Panc1 (cell line): ENCODE measurements at regions not wholly inside any gene's neighbourhood (a gene's known extent, or its start where the extent isn't known, plus 50 kb on each side); places are given as distances from the start of the nearest gene placed in this dataset.
"Not testable (repeated sequence)": the region's sequence is repeated elsewhere in the genome, so short reads cannot be mapped to it uniquely, and the experiment has no call there.

Experiments
- ATAC-seq: fragments of 200-7000 bp; cut with Tn5 transposase; 2 replicates; pipeline ENCODE4 v1.9.1; 2020; ENCODE audit warnings: mild to moderate bottlenecking, moderate library complexity
- BruUV-seq: library from RNA; stranded (reverse); fragments of 400-500 nt; replicated peaks from 2 replicates; lab custom pipeline; 2021; lab: Mats Ljungman, UMichigan
- CTCF ChIA-PET: fragments of 300-600 bp; sonication (Branson Sonifier 250); formaldehyde crosslinking; loops from one replicate; lab custom pipeline; 2022; ENCODE audit warnings: antibody characterized with exemption; lab: Charles Lee
- POLR2A ChIA-PET: fragments of 300-600 bp; sonication (Branson Sonifier 250); formaldehyde crosslinking; loops from one replicate; lab custom pipeline; 2022; ENCODE audit warnings: antibody characterized with exemption; lab: Charles Lee
- DNase-seq: peaks from one replicate; pipeline ENCODE4 v3.0.0-alpha.2; 2010; ENCODE audit warnings: low read depth, low spot score
- H3K27ac ChIP-seq: 2 replicates; pipeline ENCODE4 v1.5.1; 2011; ENCODE audit warnings: mild to moderate bottlenecking, low read length, inconsistent platforms
- H3K27me3 ChIP-seq: fragments of 200-500 bp; sonication (Bioruptor generic); 2 replicates; pipeline ENCODE4 v1.6.0; 2014; ENCODE audit warnings: low read length, inconsistent platforms; ENCODE audit not compliant: control insufficient read depth, insufficient read depth
- H3K36me3 ChIP-seq: fragments of 200-500 bp; sonication (Bioruptor generic); 2 replicates; pipeline ENCODE4 v1.5.1; 2014; ENCODE audit warnings: inconsistent platforms, mild to moderate bottlenecking, low read length, moderate library complexity; ENCODE audit not compliant: control insufficient read depth, insufficient read depth
- H3K4me1 ChIP-seq: 2 replicates; pipeline ENCODE4 v1.5.1; 2011; ENCODE audit warnings: inconsistent platforms, mild to moderate bottlenecking, low read length, moderate library complexity; ENCODE audit not compliant: control insufficient read depth, insufficient read depth
- H3K4me3 ChIP-seq, 2 experiments: 2 replicates each; pipeline ENCODE4 v1.5.1; 2011 to 2012; ENCODE audit warnings: low read depth in 2 of 2, low read length in 2 of 2, mild to moderate bottlenecking in 2 of 2, inconsistent platforms in 1 of 2, moderate library complexity in 1 of 2
- H3K9me3 ChIP-seq: fragments of 200-500 bp; sonication (Bioruptor generic); 2 replicates; pipeline ENCODE4 v1.5.1; 2014; ENCODE audit warnings: low read depth, mild to moderate bottlenecking, inconsistent platforms, low read length, moderate library complexity; ENCODE audit not compliant: control insufficient read depth, insufficient read depth
- in situ Hi-C: cut with HindIII; loops from 2 replicates; pipeline ENCODE4 v1.10.0; 2016; ENCODE audit warnings: low sequenced_read_pairs, low pct_unique_long_range_greater_than_20kb
- intact Hi-C: fragments of 100-400 bp; cut with micrococcal nuclease; formaldehyde crosslinking; loops from one replicate; pipeline ENCODE4 v1.10.0; 2022; ENCODE audit not compliant: unreplicated experiment
- TF ChIP-seq, protein P1 (sequence below): fragments of 450-650 bp; IDR thresholded peaks from 2 replicates; pipeline ENCODE4 v1.5.1; 2017; ENCODE audit warnings: mild to moderate bottlenecking

DNA sequence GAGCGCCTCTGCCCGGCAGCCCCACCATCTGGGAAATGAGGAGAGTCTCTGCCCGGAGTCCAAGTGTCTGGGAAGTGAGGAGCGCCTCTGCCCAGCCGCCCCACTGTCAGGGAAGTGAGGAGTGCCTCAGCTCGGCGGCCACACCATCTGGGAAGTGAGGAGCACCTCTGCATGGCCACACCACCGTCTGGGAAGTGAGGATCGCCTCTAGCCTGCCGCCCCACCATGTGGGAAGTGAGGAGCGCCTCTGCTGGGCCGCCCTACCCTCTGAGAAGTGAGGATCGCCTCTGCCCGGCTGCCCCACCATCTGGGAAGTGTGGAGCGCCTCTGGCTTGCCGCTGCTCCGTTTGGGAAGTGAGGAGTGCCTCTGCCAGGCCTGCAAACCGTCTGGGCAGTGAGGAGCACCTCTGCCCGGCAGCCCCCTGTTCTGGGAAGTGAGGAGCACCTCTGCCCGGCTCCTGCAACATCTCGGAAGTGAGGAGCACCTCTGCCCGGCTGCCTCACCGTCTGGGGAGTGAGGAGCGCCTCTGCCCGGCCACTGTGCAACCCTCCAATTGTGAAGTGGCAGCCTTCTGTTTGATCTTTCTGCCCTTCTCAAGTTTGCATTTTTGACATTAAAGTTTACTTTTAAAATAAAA lies 60.8 kb upstream of the CEACAM21 start:
- intact Hi-C loops: no loop called here
- no peaks in the 10 kb centered on the region for H3K36me3 ChIP-seq
- H3K9me3 ChIP-seq: no peaks in the 10 kb centered on the region
- POLR2A ChIA-PET: no interaction called here
- DNase-seq: no peak
- H3K4me1 ChIP-seq: no peaks in the 10 kb centered on the region
- no TSS peak for BruUV-seq
- CTCF ChIA-PET: no interaction called here
- in situ Hi-C loops: no loop called here
- peaks cover 27% of the 10 kb centered on the region for H3K27me3 ChIP-seq
- no peak overlapping the region for H3K27ac ChIP-seq
- no peak overlapping the region for H3K4me3 ChIP-seq
- TF ChIP-seq, protein P1, sequence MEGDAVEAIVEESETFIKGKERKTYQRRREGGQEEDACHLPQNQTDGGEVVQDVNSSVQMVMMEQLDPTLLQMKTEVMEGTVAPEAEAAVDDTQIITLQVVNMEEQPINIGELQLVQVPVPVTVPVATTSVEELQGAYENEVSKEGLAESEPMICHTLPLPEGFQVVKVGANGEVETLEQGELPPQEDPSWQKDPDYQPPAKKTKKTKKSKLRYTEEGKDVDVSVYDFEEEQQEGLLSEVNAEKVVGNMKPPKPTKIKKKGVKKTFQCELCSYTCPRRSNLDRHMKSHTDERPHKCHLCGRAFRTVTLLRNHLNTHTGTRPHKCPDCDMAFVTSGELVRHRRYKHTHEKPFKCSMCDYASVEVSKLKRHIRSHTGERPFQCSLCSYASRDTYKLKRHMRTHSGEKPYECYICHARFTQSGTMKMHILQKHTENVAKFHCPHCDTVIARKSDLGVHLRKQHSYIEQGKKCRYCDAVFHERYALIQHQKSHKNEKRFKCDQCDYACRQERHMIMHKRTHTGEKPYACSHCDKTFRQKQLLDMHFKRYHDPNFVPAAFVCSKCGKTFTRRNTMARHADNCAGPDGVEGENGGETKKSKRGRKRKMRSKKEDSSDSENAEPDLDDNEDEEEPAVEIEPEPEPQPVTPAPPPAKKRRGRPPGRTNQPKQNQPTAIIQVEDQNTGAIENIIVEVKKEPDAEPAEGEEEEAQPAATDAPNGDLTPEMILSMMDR: no peak
- no peak for ATAC-seq

DNA sequence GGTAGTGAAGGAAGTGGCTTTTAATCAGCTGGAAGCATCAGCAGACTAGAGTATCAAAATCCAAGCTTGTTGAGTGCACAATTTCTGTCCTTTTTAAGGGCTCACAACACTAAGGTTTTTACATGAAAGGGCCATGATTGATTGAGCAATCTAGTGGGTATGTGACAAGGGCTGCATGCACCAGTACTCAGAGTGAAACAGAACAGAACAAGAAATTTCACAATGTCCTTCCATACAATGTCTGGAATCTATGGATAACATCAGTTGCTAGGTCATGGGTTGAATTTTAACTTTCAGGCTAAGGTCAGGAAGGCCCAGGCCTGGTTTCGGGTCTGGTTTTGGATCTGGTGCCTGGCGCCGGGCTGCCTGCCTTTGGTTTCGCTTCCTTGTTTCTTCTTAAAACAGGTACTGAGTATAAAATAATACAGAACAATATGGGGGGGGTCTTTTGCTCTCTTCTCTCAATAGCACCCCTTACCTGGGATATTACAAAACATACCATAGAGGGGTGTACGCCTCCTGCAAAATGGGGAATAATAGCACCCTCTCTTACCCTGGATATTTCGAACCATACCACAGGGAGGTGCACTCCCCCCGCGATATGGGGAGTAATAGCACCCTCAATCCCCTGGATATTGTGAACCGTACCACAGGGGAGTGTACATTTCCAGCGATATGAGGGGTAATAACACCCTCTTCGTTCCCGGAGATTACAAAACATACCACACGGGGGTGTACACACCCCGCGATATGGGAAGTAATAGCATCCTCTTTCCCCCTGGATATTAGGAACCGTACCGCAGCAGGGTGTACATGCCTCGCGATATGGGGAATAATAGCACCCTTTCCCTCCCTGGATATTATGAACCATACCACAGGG lies 59.4 kb upstream of the CEACAM21 start:
- BruUV-seq, H3K4me3 ChIP-seq, H3K36me3 ChIP-seq, H3K27ac ChIP-seq, CTCF ChIA-PET, in situ Hi-C loops, H3K4me1 ChIP-seq, intact Hi-C loops, POLR2A ChIA-PET, DNase-seq, ATAC-seq, H3K9me3 ChIP-seq: not testable (repeated sequence)
- peaks cover 28% of the 10 kb centered on the region for H3K27me3 ChIP-seq
- TF ChIP-seq, protein P1: peak; percentile 29

DNA sequence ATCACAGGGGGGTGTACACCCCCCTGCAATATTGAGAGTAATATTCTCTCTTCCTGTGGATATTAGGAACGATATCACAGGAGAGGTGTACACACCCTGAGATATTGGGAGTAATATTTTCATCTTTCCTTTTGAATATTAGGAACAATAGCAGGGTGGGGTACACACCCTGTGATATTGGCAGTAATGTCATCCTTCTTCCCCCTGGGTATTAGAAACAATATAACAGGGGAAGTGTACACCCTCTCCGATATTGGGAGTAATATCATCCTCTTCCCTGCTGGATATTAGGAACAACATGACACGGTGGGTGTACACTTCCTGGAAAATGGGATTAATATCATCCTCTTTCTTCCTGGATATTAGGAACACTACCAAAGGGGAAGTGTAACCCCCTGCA lies 57.8 kb upstream of the CEACAM21 start:
- in situ Hi-C loops (no loop called here), intact Hi-C loops (no loop called here)
- no peak overlapping the region for H3K27ac ChIP-seq
- peaks cover 28% of the 10 kb centered on the region for H3K27me3 ChIP-seq
- no peak overlapping the region for H3K4me3 ChIP-seq
- no TSS peak for BruUV-seq
- H3K36me3 ChIP-seq: no peaks in the 10 kb centered on the region
- no peaks in the 10 kb centered on the region for H3K9me3 ChIP-seq
- POLR2A ChIA-PET: no interaction called here
- no peaks in the 10 kb centered on the region for H3K4me1 ChIP-seq
- ATAC-seq (no peak), DNase-seq (no peak)
- CTCF ChIA-PET: no interaction called here
- TF ChIP-seq, protein P1: no peak

DNA sequence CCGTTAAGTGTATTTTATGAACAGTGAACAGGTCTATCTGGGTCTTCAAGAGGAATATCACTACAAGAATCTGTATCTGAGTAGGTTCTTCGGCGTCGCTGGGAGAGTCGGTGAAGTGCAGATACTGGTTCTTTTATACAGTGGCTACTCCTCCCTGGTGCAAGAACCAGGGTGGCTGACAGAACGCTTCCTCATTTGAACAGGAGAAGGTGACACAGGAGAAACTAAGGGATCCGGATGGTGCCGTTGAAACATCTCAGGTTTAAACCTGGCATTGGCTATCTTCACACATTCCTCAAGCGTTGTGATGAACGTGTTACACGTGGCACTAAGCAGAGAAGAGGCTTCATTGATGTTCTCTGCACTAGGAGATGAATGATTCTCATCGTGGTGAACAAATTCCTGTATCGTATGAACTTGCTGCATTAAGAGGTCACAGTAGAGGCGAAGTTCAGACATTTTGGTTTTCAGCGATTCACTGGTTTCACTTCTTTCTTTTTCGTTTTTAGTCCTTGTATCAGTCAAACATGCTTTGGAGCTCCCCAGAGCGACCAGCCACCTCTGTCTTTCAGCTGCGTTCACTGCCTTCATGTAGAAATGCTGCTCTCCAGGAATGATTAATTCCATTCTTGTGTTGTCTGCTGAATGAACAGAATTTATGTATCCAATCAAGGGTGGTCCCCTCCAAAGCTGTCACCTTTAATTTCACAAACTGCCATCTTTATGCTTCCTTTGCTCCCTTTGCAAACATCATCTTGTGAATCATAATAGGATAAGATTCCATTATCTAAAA lies 54.6 kb upstream of the CEACAM21 start:
- DNase-seq, H3K36me3 ChIP-seq, ATAC-seq, BruUV-seq, POLR2A ChIA-PET, in situ Hi-C loops, H3K9me3 ChIP-seq, H3K4me3 ChIP-seq, CTCF ChIA-PET, H3K27ac ChIP-seq, intact Hi-C loops, H3K4me1 ChIP-seq: not testable (repeated sequence)
- H3K27me3 ChIP-seq: peaks cover 39% of the 10 kb centered on the region
